Liver (tissue), 3 donors: ENCODE measurements at regions not wholly inside any gene's neighbourhood (a gene's known extent, or its start where the extent isn't known, plus 50 kb on each side); places are given as distances from the start of the nearest gene placed in this dataset.

ENCODE experiments used
- FOXA1 ChIP-seq: IDR thresholded peaks from 2 replicates; pipeline ENCODE4 v1.6.1; 2016; ENCODE audit warnings: antibody characterized with exemption
- JUND ChIP-seq, 2 donors: IDR thresholded peaks; 2 replicates each; pipeline ENCODE4 v1.6.1; 2016; ENCODE audit warnings: antibody characterized with exemption in 2 of 2
- TF ChIP-seq, protein P1 (sequence below): fragments of 150-350 bp; IDR thresholded peaks from 2 replicates; pipeline ENCODE4 v1.5.1; 2017; ENCODE audit warnings: improper control_type of control experiment, low read depth, low read length; ENCODE audit not compliant: missing input control
- donor health status: healthy.
- donor health status: healthy.

DNA sequence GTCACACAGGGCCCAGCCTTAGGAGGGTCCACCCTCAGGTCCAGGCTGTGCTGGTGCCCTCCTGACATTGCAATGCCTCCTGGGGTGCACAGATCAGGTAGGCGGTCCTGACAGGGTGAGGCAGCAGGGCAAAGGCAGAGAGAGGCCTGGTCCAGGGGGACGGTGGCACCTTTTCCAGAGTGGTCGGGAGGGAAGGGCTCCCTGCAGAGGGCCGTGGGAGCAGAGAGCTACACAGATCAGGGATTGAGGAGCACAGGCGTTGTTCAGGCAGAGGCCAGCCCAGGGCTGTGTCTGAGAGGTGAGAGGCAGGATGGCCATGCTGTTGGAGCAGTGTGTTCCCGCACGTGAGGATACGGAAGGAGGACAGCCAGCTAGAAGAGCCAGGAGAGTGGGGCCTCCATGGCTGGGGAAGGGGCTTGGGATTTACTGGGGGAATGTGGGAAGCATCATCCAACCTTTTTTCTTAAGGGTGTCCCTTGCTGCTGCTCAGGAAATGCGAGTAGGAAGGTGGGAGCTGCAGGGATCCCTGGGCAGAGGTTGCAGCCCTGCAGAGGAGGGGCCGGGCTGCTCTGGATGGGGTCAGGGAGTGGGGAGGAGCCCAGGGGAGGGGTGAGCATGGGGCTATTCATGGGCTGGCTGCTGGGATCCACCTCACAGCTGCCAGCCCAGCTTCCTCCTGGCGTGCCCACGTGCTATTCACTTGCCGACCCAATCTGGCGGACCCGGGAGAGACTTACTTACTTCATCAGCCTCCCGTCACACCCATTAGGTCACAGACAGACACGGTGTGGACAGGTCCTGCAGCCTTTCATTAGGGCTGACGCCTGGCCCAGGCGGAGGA, 1516.4 kb downstream of the TBC1D22A start:
- TF ChIP-seq, protein P1, sequence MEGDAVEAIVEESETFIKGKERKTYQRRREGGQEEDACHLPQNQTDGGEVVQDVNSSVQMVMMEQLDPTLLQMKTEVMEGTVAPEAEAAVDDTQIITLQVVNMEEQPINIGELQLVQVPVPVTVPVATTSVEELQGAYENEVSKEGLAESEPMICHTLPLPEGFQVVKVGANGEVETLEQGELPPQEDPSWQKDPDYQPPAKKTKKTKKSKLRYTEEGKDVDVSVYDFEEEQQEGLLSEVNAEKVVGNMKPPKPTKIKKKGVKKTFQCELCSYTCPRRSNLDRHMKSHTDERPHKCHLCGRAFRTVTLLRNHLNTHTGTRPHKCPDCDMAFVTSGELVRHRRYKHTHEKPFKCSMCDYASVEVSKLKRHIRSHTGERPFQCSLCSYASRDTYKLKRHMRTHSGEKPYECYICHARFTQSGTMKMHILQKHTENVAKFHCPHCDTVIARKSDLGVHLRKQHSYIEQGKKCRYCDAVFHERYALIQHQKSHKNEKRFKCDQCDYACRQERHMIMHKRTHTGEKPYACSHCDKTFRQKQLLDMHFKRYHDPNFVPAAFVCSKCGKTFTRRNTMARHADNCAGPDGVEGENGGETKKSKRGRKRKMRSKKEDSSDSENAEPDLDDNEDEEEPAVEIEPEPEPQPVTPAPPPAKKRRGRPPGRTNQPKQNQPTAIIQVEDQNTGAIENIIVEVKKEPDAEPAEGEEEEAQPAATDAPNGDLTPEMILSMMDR: no peak
- TF ChIP-seq FOXA1 (no peak), JUND (IDR thresholded peaks at IDR 0.05) (no peak)
